Hindlimb muscle (tissue), 1 donor: ENCODE measurements at regions not wholly inside any gene's neighbourhood (a gene's known extent, or its start where the extent isn't known, plus 50 kb on each side); places are given as distances from the start of the nearest gene placed in this dataset.
"Not testable (repeated sequence)": the region's sequence is repeated elsewhere in the genome, so short reads cannot be mapped to it uniquely, and the experiment has no call there.

Experiments
- DNase-seq: peaks from one replicate; pipeline ENCODE4 v3.0.0-alpha.2; 2013

DNA sequence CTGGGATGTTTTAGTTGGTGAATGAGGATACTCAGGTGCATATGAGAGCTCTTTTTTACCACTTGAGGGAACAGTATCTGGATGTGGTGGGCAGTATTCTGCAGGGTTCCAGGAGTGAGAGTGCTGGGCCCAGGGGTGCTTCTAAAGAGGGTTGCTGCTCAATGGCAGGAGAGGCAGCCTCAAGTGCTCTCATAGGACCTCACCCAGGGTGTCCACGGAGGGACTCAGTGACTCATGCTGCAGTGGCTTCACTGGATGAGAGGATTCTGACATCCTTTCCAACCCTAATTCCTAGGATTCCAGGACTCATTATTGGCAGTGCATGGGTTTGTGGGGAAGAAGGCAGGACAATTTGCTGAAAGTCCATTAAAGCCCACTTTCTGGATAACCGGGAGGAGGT, 176.6 kb upstream of the FERMT1 start:
- DNase-seq = no peak

DNA sequence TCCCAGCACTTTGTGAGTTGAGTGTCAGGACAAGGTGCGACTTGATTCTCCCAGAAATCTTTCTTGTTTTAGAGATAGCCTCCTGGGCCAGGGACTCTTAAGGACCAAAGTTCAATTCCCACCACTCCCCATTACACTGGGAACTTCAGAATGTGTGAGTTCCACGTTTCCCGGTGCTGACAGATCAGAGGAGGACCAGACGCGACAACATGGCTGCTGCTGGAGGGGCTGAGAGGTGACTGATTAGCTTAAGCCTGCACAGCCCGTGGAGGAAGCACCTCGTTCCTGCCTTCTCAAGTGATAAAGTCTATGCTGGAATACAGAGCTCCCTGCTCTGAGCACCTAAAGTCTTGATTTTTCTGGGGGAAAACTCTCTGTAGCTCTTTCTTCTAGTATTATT, 175.2 kb upstream of the FERMT1 start:
- DNase-seq = no peak

DNA sequence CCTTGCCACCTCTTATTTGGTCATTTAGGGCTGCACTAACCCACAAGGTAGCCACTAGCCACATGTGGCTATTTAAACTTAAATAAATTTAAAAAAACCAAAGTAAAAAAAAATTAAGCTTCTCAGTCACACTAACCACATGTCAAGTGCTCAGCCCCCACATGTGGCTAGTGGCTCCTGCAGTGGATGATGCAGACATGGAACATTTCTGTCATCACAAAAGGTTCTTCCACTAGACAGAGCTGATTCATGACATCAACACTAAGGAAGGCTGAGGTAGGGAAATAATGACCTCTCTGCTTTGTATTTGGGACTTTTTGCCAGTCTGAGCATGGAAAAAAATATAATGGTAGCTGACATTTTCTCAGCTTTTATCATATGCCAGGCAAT, 173.0 kb upstream of the FERMT1 start:
- no peak for DNase-seq

DNA sequence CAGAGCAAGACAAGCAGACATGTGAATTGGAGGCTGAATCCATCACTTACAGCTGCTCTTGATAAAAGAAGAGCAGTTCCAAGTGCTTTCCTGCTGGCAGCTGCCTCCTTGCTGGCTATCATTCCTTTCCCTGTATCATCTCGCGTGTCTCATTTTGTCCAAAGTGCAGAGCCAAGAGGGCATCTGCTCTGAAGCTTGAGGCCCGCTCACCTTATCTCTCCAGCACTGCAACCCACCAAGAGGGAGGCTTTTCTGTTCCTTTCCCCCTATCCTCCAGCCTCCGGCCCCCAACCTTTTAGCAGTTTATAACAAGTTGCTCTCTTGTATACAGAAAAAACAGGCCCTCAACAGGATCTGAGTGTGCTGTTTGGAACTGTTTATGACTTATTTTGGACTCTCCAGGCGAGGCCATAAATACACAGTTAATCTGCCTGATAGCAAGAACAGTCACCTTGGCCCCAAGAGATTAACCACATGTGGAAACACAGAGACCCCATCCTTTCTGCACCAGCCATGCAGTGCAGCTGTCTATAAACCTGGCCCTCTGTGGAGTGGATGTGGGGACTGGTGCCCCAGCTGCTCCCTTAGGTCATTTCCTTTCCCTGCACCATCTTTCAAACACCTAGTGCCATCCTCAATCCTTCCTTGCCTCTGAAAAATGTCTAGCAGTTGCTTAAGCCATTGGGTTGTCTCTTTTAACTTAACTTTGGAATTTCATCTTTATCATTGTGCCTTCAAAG, 172.5 kb upstream of the FERMT1 start:
- peak; percentile 3 for DNase-seq

DNA sequence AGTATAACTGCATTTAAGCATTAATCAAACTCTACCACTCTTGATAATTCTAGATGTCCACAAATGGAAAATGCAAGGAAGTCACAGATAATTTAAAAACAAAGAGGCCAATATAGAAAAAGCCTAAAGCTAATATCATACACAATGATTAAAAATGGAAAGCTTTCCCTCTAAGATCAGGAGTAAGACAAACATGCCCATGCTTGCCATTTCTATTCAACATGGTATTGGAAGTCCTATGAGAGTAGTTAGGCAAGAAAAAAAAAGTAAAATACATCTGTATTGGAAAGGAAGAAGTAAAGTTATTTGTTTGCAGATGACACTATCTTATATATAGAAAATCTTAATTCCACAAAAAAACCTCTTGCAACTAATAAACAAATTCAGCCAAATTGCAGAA, 164.6 kb upstream of the FERMT1 start:
- no peak for DNase-seq

DNA sequence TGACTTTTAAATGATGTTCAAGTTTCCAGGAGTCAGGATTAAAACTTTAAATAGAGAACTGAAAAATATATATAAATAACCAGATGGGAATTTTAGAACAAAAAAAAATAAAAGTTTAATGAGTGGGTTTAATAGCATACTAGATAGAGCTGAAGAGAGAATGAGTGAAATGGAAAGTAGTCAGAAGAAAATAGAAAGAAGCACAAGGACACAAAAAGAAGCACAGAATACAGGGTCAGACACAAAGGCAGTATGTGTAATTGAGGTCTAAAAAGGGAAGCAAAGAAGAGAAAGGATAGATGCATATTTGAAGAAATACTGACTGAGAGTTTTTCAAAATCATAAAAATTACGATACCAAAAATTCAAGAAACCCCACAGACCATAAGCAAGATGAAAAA, 159.8 kb upstream of the FERMT1 start:
- no peak for DNase-seq

DNA sequence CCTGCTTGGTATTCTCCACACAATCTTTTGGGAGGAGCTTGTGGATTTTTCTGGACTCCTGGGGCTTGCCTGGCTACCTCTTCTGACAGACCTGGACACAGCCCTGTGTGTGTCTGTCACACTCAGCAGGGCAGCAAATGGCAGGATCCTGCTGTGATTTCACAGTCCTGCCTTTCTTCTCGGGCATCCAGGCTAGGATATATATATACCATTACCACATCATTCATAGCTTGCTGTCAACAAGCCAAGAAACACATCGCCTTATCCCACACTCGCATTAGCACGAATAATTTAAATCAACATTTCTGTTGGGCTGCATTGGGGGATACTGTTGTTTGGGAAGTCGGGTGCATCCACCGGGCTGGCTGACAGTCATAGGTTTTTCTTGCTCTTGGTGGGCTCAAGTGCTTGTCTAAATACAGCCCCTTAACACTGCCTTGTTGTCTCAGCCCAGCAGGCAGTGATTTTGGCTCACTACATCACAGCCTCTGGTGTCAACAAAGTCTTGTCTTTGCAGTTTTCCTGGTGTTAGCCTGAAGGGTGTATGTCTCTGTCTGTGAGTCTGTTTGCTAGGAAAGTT, 154.9 kb upstream of the FERMT1 start:
- DNase-seq = no peak

DNA sequence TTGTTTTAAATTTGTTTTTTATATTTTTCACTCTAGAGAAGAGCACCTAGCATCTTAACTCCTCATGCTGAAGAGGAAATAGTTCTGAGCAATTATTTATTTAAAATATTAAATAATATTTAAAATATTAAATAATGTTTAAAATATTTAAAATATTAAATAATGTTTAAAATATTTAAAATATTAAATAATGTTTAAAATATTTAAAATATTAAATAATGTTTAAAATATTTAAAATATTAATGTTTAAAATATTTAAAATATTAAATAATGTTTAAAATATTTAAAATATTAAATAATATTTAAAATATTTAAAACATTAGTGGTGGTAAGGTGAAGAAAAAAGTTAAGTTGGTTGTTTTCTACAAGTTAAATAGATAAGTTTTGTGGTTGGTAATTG, 147.6 kb upstream of the FERMT1 start:
- not testable (repeated sequence) for DNase-seq

DNA sequence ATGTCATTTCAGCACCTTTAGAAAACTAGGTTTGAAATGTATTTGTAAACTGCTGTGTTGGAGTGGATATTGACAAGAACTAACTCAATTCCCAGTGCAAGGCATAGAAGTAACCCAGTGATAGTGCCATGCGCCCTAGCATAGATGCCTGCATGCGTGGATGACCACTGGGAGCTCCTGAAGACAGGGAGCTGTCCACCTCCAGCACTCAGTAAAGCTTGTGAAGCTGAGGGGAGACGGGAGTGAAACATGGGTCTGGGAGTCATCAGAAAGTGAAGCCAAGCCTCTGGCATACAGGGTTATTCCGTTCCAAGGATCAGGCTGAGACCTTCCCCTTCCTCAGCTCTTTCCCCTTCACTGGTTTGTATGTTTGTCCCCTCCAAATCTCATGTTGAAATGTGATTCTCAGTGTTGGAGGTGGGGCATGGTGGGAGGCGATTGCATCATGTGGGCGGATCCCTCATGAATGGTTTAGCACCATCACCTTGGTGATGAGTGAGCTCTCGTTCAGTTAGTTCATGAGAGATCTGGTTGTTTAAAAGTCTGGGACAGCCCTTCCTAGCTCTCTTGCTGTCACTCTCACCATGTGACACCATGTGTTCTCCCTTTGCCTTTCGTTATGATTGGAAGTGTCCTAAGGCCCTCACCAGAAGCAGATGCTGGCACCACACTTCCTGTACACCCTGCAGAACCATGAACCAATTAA, 146.5 kb upstream of the FERMT1 start:
- DNase-seq = no peak

DNA sequence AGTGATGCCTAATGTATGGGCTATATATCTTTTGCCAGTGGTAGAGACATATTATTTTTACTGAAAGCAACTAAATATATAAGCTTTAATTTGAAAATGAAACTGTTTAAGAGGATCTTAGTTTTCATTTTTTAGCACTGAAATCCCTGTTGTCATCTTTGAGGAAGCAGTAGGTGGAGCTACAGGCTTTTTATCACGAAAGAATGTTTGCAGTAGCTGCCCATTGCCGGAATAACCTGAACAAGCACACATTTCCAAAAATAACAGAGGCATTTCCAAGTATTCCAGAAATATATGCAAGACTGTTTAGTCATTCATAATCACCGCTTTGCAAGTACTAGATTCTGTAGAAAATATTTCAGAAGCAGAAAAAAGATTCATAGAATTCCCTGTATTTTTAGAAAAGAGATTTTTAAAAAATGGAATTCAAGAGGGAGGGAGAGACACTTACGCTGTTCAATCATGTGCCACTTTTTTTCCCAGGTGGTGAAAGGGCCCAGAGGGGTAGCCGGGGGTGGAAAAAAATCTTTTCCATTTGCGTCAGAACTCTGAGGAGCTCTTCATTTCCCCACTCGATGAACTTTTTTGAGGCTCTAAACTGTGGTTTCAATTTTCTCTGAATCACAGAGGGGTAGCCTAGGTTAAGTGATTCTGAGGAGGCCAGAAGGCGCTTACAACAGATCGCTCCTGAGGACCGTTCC, 142.5 kb upstream of the FERMT1 start:
- DNase-seq = peak; percentile 59

DNA sequence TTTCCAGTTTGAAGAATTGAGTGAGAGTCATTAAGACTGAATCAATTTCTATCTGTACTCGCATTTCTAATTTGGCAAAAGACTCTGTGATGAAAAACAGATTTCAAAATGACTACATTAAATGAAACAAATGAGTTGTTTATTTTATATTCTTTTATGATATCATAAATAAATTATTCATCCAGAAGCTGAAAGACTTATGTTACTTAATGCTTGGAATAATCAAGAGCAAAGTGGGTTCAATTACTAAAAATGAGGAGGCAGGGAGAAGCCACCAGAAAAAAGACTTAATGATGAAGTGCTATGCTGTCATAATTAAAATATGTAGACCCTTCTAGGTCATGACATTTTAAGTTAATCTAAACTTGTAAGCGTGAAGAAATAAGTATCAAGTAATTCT, 130.6 kb upstream of the FERMT1 start:
- DNase-seq = no peak

DNA sequence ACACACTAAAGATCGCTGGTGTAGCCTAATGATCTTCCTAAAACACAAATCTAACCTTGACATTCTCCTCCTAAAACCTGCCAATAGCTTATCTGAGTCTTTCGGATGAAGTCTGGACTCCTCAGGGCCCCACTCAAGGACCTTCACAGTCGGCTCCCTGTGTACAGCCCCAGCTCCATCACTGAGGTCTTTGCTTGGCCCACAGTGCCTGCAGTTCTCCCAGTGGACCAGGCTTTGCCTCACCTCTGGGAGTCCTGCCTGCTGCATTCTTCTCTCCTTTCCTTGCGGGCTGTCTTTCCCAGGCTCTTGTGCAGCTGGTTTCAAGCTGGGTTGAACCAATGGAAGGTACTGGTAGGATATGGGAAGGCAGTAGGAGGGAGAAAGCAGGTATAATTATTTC, 122.6 kb upstream of the FERMT1 start:
- no peak for DNase-seq

DNA sequence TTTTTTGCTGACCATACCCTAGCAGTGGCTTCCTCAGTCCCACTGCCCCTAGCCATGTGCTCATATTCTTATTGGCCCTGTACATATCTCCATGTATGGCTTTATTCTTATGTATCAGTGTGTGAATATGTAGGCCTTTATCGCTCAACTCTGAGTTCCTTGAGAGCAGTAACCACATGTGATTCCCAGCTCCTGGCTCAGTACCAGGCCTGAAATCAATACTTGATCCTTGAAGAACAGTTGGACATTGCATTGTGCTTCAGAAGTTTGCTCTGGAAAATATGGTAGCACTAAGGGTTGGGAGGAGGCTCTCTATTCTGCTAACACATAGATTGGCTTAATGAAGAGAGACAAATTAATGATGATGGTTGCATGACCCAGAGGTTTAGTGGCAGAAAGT, 118.8 kb upstream of the FERMT1 start:
- no peak for DNase-seq

DNA sequence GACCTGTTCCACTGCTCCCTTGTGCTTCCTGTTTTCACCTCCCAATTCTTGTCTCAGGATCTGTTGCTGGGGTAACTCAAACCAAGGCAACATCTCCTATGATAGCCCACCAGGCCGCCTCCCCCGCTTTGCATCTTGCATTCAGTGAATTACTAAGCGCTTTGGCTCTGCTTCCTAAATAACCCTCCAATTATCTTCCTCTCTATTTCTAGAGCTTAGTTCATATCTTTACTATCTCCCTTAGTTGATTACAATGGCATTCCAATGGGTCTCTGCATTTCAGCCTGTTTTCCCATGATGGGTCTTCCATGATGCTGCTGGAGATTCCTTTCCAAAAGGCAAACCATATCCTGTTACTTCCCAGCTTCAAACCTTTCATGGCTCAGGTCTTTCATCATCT, 117.2 kb upstream of the FERMT1 start:
- DNase-seq = no peak

DNA sequence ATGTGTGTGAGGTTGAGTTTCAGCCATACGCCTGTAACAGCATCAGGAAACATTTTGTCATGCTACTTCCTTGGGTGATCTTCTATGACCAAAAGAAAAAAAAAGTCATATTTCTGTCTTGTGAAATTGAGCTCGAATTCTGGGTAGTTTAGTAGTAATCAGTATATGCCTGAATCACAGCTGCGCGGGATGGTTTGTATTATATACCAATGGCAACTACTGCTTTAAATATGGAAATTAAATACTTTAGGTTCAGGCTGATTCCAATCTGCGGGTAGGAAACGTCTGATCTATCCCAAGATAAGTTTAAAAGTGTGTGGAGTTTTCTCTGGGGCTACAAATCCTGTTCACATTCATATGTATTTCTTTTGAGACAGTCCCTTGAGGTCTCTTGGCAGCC, 115.6 kb upstream of the FERMT1 start:
- DNase-seq = no peak

DNA sequence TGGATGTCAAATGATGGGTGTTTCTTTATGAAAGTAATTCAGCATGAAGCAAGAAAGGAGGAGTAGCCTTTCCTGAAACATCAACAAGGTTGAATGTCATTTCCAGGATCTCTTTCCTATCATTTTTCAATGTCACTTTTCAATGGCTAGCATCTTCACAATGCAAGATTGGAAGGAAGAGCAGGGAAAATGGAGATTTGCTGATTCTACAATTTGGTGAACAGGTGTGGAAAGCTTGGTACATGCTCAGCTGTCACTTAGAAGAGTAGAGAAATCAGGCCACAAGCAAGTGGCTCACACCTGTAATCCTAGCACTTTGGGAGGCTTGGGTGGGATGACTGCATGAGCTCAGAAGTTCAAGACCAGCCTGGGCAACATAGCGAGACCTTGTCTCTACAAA, 112.7 kb upstream of the FERMT1 start:
- no peak for DNase-seq

DNA sequence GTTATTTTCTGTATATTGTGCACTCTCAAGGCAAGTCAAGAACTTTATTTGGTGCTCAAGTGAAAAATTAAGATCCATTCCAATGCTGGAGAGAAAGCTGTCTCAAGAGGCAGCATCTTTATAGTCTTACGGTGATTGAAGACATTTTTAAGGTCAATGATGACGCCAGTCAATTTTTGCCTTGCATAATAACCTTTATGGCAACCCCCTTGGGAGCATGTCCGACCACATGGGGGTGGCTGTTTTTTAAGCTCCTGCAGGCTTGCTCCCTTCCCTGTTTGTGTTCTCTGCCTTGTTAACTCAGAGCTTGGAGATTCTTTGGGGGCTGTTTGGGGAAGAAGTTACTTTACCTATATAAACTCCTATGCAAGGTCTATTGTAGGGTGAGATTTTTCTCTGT, 109.6 kb upstream of the FERMT1 start:
- DNase-seq = no peak

DNA sequence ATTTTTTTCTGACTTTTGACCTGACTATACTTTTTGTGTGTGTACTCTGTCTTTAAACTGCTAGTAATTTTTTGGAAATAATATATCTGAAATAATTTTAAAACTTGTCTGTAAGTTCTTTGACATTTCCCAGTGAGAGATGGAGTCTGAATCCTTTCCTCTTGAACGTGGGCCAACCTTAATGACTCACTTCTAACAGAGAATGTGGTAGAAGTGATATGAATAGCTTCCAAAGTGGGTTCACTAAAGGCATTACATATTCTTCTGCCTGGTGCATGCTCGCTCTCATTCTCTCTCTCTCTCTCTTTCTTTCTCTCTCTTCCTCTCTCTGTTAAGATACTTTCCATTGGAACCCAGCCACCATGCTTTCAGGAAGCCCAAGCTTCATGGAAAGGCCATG, 108.7 kb upstream of the FERMT1 start:
- DNase-seq = no peak

DNA sequence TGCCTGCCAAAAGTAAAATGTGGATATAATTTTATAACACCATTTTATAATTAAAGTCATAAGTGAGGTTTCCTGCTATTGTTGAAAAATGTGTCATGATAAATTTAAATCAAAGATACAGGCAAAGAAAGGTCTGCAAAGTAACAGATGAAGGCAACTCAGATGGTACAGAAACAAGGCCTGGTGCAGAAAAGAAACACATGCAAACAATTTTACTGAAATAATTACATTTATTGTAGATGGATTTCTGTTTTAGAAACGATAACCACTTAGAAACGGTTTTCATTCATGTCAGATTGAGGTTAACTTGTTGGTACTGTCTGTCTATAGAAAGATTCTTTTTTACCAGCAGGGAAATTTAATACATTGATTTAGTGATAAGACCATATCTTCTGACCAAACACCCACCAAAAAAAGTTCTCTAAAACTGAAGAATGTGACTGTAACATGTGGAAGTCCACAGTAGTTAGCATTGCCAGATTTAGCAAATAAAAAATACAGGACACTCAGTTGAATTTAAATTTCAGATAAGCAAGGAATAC, 105.5 kb upstream of the FERMT1 start:
- no peak for DNase-seq

DNA sequence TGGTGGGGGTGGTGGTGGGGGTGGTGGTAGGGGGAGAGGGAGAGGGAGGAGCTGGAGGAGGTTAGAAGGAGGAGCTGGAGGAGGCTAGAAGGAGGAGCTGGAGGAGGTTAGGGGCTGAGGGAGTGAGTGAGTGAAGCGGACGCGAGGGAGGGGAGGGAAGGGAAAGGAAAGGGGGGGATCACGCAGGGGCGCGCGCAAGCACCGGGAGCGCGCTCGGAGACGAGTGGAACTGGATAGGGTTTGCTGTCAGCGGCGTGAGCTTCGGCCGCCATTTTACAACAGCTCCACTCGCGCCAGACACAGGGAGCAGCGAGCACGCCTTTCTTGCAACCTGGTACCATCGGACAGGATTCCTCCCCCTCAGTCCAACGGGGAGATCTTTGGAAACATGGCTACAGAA, 90.5 kb upstream of the FERMT1 start:
- no peak for DNase-seq

DNA sequence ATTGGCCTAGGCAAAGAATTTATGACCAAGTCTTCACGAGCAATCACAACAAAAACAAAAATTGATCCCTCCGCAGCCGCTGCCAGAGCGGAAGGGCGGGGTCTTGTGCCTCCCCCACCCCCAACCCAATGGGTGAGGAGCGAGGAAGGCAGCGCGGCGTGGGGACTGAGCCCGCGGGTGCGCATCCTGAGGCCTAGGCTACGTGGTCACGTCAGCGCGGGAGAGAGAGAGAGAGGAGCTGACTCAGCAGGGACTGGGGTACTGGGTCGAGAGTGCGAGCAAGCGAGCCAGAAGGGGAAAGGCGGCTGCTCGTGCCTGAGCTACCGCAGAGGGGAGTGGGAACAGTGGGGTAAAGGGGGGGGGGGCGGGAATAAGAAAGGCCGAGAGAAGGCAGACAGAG, 90.1 kb upstream of the FERMT1 start:
- no peak for DNase-seq

DNA sequence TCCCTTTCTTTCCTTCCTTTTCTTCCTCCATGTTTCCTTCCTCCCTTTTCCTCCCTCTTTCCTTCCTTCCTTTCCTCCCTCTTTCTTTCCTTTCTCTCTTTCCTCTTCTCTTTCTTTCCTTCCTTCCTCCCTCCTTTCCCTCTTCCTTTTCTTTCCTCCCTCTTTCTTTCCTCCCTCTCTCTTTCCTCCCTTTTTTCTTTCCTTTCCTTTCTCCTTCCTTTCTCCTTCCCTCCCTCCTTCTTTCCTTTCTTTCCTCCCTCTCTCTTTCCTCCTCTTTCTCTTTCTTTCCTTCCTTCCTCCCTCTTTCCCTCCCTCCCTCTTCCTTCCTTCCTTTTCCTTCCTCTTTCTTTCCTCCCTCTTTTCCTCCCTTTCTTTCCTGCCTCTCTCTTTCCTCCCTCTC, 86.3 kb upstream of the FERMT1 start:
- no peak for DNase-seq

DNA sequence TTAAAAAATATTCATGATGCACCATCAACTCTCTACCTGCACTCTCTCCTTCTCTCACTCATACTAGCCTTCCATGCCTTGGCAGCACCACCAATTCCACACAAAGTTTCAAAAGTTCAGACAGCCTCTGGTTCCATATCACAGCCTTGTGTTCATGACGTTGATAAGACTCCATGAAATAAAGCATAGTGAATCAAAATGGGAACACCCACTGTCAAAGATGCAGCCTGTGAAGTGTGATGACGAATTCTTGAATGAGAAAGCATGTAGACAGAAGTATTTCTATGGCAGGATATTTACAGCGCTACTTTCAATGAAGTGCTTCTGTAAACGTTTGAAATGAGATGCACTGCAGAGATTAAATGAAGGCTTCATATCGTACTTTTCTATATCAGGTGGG, 77.3 kb upstream of the FERMT1 start:
- DNase-seq = no peak
